Tibial nerve (tissue), 4 donors: ENCODE measurements at regions not wholly inside any gene's neighbourhood (a gene's known extent, or its start where the extent isn't known, plus 50 kb on each side); places are given as distances from the start of the nearest gene placed in this dataset.
A peak's percentile ranks its signal among the peaks of the same experiment; 100 is the strongest.

Experiments
- DNase-seq, 2 donors: peaks; one replicate each; pipeline ENCODE4 v3.0.0-alpha.2; 2019; ENCODE audit warnings: low spot score in 2 of 2
- H3K27ac ChIP-seq, 4 donors: fragments of 200-600 bp; sonication (generic) in 3 of 4; one replicate each; pipeline ENCODE4 v1.5.1; 2017 to 2019; ENCODE audit warnings: mild to moderate bottlenecking in 1 of 4
- H3K27me3 ChIP-seq, 2 donors: fragments of 200-600 bp; sonication (generic) in 1 of 2; one replicate each; pipeline versions ENCODE4 v1.5.1 to v1.6.0; 2017 to 2019
- H3K36me3 ChIP-seq, 3 donors: fragments of 200-600 bp; sonication (generic); one replicate each; pipeline ENCODE4 v1.5.1; 2018 to 2019
- H3K4me1 ChIP-seq, 4 donors: fragments of 200-600 bp; sonication (generic) in 3 of 4; one replicate each; pipeline ENCODE4 v1.5.1; 2017 to 2019
- H3K4me3 ChIP-seq, 4 donors: fragments of 200-600 bp; sonication (generic) in 3 of 4; one replicate each; pipeline ENCODE4 v1.5.1; 2017 to 2019; ENCODE audit warnings: mild to moderate bottlenecking in 1 of 4, moderate library complexity in 1 of 4
- H3K9me3 ChIP-seq, 4 donors: fragments of 200-600 bp; sonication (generic) in 3 of 4; one replicate each; pipeline ENCODE4 v1.5.1; 2017 to 2019
- EP300 ChIP-seq, 2 donors: sonication (generic); formaldehyde crosslinking; IDR thresholded peaks; one replicate each; pipeline ENCODE4 v1.6.1; 2017; ENCODE audit warnings: antibody characterized with exemption in 2 of 2, mild to moderate bottlenecking in 1 of 2
- POLR2A ChIP-seq, 2 donors: fragments of 450-650 bp; IDR thresholded peaks; one replicate each; pipeline ENCODE4 v1.6.1; 2017; ENCODE audit warnings: antibody characterized with exemption in 2 of 2, mild to moderate bottlenecking in 2 of 2, moderate library complexity in 2 of 2
- WGBS, 2 donors: methylation state at CpG; one replicate each; pipeline ENCODE4 v1.1.5; 2018; 5-methylcytosine and 5-hydroxymethylcytosine counted together
- TF ChIP-seq, protein P1 (sequence below), 5 experiments: fragments of 200-600 bp in 3 of 5; fragments of 450-650 bp in 2 of 5; sonication (generic) in 3 of 5; IDR thresholded peaks; one replicate each; pipeline ENCODE4 v1.5.1; 2016 to 2019; ENCODE audit warnings: antibody characterized with exemption in 5 of 5, mild to moderate bottlenecking in 3 of 5, moderate library complexity in 2 of 5

- TF ChIP-seq POLR2A (IDR thresholded peaks at IDR 0.05) (no peak), EP300 (IDR thresholded peaks at IDR 0.05) (no peak)
- TF ChIP-seq, protein P1, sequence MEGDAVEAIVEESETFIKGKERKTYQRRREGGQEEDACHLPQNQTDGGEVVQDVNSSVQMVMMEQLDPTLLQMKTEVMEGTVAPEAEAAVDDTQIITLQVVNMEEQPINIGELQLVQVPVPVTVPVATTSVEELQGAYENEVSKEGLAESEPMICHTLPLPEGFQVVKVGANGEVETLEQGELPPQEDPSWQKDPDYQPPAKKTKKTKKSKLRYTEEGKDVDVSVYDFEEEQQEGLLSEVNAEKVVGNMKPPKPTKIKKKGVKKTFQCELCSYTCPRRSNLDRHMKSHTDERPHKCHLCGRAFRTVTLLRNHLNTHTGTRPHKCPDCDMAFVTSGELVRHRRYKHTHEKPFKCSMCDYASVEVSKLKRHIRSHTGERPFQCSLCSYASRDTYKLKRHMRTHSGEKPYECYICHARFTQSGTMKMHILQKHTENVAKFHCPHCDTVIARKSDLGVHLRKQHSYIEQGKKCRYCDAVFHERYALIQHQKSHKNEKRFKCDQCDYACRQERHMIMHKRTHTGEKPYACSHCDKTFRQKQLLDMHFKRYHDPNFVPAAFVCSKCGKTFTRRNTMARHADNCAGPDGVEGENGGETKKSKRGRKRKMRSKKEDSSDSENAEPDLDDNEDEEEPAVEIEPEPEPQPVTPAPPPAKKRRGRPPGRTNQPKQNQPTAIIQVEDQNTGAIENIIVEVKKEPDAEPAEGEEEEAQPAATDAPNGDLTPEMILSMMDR (IDR thresholded peaks at IDR 0.05) = no peak
- no peak for DNase-seq
- WGBS, 2 donors = 85 to 86% methylated on average over 3 of the region's 3 CpGs
- no peaks in the 10 kb centered on the region for H3K27me3 ChIP-seq
- H3K4me3 ChIP-seq = no peak overlapping the region
- H3K4me1 ChIP-seq = no peaks in the 10 kb centered on the region
- no peaks in the 10 kb centered on the region for H3K36me3 ChIP-seq
- H3K27ac ChIP-seq = no peak overlapping the region
- no peaks in the 10 kb centered on the region for H3K9me3 ChIP-seq
Measured at GRCh38 chr4:45869184-45869583, 254.7 kb downstream of the GABRG1 start.

- Histone ChIP-seq H3K4me1 (no peaks in the 10 kb centered on the region), H3K9me3 (no peaks in the 10 kb centered on the region), H3K36me3 (no peaks in the 10 kb centered on the region), H3K27ac (no peak overlapping the region), H3K4me3 (no peak overlapping the region), H3K27me3 (no peaks in the 10 kb centered on the region)
- DNase-seq = no peak
- TF ChIP-seq, protein P1 (IDR thresholded peaks at IDR 0.05) = no peak
- no peak for TF ChIP-seq POLR2A (IDR thresholded peaks at IDR 0.05)
- no peak for TF ChIP-seq EP300 (IDR thresholded peaks at IDR 0.05)
- WGBS, 2 donors = 76 to 77% methylated on average over 2 of the region's 2 CpGs
Measured at GRCh38 chr4:45865781-45866180, 258.1 kb downstream of the GABRG1 start.

GRCh38 chr4:45855857-45856256, 268.0 kb downstream of the GABRG1 start:
- Histone ChIP-seq H3K4me3 (no peak overlapping the region), H3K4me1 (no peaks in the 10 kb centered on the region), H3K27ac (no peak overlapping the region), H3K9me3 (peaks cover 0 to 7% (median 0%) of the 10 kb centered on the region in 4 donors), H3K36me3 (no peaks in the 10 kb centered on the region), H3K27me3 (no peaks in the 10 kb centered on the region)
- 85 to 96% methylated on average over 2 of the region's 2 CpGs for WGBS, 2 donors
- TF ChIP-seq, protein P1 (IDR thresholded peaks at IDR 0.05) = no peak
- TF ChIP-seq EP300 (IDR thresholded peaks at IDR 0.05) (no peak), POLR2A (IDR thresholded peaks at IDR 0.05) (no peak)
- no peak for DNase-seq

DNA sequence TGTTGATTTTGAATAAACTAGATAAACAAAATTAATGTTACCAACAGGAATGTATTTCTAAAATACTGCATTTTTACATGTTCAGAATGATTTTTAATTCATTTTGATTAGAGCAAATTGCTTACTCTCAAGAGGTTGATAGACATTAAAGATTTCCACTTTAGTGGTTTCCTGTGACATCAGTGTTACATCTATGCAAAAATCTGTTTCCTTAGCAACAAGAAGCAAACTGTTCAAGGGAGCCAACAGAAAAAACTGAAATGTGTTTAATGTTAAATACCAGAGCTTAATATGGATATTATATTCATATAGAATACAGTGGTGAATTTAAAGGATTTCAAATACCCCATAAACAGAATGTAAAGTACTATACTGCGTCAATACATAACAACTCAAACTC, 277.8 kb downstream of the GABRG1 start:
- H3K4me1 ChIP-seq = peaks cover 0 to 3% (median 0%) of the 10 kb centered on the region in 4 donors
- 81 to 96% methylated on average over 1 of the region's 1 CpG for WGBS, 2 donors

DNA sequence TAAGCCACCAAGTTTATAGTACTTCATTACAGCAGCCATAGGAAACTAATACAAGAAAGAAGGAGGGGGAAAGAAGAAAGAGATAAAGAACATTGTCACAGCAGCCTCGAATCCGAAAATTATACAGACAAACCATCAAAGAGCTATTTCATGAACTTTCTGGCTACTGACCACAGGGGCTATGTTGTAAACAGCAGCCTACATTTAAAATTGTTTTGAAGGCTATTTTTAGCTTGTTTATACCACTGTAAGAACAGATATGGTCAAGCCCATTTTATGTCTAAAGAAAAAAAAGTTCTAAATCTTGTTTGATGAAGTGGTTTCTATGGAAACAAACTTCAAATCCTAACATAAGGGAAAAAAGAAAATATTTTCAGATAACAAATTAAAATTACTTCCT, 282.1 kb downstream of the GABRG1 start:
- no peak for DNase-seq
- WGBS, 2 donors = 28 to 46% methylated on average over 2 of the region's 2 CpGs

More for the DNA sequence above, 277.8 kb downstream of the GABRG1 start:
- no peak for TF ChIP-seq EP300 (IDR thresholded peaks at IDR 0.05)
- TF ChIP-seq, protein P1 (IDR thresholded peaks at IDR 0.05) = no peak
- TF ChIP-seq POLR2A (IDR thresholded peaks at IDR 0.05) = no peak
- DNase-seq = no peak
- no peaks in the 10 kb centered on the region for H3K9me3 ChIP-seq
- H3K27me3 ChIP-seq = no peaks in the 10 kb centered on the region
- no peak overlapping the region for H3K27ac ChIP-seq
- H3K4me3 ChIP-seq = no peak overlapping the region
- H3K36me3 ChIP-seq = no peaks in the 10 kb centered on the region

More for the DNA sequence above, 282.1 kb downstream of the GABRG1 start:
- Histone ChIP-seq H3K36me3 (no peaks in the 10 kb centered on the region), H3K4me1 (peaks cover 0 to 3% (median 0%) of the 10 kb centered on the region in 4 donors), H3K27ac (peak overlapping the region in 3 of 4 donors; percentile 35 to 67 (median 51)), H3K4me3 (no peak overlapping the region), H3K27me3 (no peaks in the 10 kb centered on the region), H3K9me3 (no peaks in the 10 kb centered on the region)
- TF ChIP-seq POLR2A (IDR thresholded peaks at IDR 0.05) = no peak
- TF ChIP-seq, protein P1 (IDR thresholded peaks at IDR 0.05) = no peak
- TF ChIP-seq EP300 (IDR thresholded peaks at IDR 0.05) = no peak
